ENCODE measurements at regions not wholly inside any gene's neighbourhood (a gene's known extent, or its start where the extent isn't known, plus 50 kb on each side); places are given as distances from the start of the nearest gene placed in this dataset.

DNA sequence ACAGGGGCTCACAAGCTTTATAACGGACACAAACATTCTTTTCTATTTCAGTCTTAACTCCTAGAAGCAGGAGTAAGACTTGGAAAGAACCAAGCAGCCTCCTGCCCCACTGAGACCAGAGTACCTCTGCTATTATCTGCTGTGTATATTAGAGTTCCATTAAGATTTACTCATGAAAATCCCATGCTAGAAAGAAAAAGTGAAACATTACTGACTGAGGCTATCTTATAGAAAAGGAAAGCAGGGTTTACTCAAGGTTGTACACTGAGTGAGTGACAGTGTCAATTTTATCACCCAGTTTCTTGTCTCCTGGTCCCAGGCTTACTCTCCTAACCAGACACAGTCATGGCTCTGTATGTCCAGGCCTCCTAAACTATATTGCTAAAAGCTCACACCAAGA is 97.9 kb upstream of the SOX2 start:
- TF ChIP-seq POLR2A (IDR thresholded peaks at IDR 0.05), result no peak
- TF ChIP-seq, protein P1, sequence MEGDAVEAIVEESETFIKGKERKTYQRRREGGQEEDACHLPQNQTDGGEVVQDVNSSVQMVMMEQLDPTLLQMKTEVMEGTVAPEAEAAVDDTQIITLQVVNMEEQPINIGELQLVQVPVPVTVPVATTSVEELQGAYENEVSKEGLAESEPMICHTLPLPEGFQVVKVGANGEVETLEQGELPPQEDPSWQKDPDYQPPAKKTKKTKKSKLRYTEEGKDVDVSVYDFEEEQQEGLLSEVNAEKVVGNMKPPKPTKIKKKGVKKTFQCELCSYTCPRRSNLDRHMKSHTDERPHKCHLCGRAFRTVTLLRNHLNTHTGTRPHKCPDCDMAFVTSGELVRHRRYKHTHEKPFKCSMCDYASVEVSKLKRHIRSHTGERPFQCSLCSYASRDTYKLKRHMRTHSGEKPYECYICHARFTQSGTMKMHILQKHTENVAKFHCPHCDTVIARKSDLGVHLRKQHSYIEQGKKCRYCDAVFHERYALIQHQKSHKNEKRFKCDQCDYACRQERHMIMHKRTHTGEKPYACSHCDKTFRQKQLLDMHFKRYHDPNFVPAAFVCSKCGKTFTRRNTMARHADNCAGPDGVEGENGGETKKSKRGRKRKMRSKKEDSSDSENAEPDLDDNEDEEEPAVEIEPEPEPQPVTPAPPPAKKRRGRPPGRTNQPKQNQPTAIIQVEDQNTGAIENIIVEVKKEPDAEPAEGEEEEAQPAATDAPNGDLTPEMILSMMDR (IDR thresholded peaks at IDR 0.05), result no peak

Measured in testis (tissue), 2 donors.